ENCODE measurements at regions not wholly inside any gene's neighbourhood (a gene's known extent, or its start where the extent isn't known, plus 50 kb on each side); places are given as distances from the start of the nearest gene placed in this dataset.
A peak's percentile ranks its signal among the peaks of the same experiment; 100 is the strongest.

DNA sequence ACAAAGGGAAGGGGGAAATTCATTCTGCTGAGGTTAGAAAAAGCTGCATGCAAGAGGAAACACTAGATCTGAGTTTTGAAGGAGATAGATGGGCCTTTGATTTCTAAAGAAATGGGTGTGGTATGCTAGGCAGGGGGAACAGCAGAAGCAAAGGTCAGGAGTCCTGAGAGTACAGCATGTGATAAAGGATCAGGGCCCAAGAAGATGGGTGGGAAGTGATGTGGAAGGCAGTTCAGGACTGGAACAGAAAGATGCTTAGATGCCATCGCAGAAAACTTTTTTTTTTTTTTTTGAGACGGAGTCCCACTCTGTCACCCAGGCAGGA, 126.2 kb downstream of the ALDH8A1 start:
- Histone ChIP-seq H3K9me3 (no peaks in the 10 kb centered on the region), H3K4me1 (peaks cover 0 to 19% (median 7%) of the 10 kb centered on the region in 4 donors), H3K27ac (no peak overlapping the region), H3K36me3 (no peaks in the 10 kb centered on the region), H3K27me3 (no peaks in the 10 kb centered on the region), H3K4me3 (no peak overlapping the region)
- intact Hi-C loops (cut with DNase I) = loop anchor here (5.0 kb wide), 1 partner anchor 646 kb away; no protein-coding TSS in a partner anchor
- TF ChIP-seq, protein P1, sequence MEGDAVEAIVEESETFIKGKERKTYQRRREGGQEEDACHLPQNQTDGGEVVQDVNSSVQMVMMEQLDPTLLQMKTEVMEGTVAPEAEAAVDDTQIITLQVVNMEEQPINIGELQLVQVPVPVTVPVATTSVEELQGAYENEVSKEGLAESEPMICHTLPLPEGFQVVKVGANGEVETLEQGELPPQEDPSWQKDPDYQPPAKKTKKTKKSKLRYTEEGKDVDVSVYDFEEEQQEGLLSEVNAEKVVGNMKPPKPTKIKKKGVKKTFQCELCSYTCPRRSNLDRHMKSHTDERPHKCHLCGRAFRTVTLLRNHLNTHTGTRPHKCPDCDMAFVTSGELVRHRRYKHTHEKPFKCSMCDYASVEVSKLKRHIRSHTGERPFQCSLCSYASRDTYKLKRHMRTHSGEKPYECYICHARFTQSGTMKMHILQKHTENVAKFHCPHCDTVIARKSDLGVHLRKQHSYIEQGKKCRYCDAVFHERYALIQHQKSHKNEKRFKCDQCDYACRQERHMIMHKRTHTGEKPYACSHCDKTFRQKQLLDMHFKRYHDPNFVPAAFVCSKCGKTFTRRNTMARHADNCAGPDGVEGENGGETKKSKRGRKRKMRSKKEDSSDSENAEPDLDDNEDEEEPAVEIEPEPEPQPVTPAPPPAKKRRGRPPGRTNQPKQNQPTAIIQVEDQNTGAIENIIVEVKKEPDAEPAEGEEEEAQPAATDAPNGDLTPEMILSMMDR (IDR thresholded peaks at IDR 0.05) = no peak
- no peak for TF ChIP-seq EP300 (IDR thresholded peaks at IDR 0.05)
- no peak for TF ChIP-seq POLR2A (IDR thresholded peaks at IDR 0.05)
- no peak for TF ChIP-seq POLR2AphosphoS5 (IDR thresholded peaks at IDR 0.05)
- WGBS, 2 donors = 90 to 91% methylated on average over 2 of the region's 2 CpGs
- no peak for DNase-seq

DNA sequence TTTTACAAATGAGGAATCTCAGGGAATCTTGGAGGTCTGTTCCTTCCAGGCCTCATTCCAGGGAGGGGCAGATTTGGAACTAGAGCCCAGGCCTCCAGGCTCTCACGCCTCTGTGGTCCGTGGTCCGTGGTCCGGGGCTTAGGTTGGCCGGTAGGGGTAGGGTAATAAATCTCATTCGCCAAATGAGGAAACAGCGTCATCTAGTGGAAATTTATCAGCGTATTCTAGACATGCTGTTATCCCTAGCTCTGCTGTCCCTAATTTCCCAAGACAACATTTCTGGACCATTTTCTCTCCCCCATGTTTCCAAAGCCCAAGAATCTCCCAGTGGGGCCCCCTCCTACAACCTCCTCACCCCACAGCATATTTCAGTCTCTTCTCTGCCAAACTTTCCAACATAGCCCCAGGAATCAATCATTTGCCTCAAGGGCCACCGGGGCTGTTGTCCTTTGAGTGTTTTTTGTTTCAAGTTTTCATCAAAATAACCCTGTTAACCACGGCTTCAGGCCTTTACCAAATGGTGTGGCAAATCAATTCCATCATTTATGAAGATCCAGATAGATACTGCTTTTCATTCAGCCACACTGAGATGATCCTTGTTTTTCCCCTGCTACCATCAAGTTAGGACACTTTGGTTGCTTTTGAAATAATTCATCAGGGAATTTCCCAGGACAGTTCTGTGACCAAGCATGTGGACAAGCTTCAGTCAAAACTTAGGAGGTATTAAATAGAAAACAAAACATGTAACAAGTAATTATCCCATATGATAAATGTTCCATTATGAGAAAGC, 126.8 kb downstream of the ALDH8A1 start:
- Histone ChIP-seq H3K27me3 (no peaks in the 10 kb centered on the region), H3K4me3 (no peak overlapping the region), H3K36me3 (no peaks in the 10 kb centered on the region), H3K9me3 (no peaks in the 10 kb centered on the region), H3K27ac (no peak overlapping the region), H3K4me1 (peaks cover 0 to 19% (median 7%) of the 10 kb centered on the region in 4 donors)
- intact Hi-C loops (cut with DNase I) = loop anchor here (5.0 kb wide), 1 partner anchor 646 kb away; no protein-coding TSS in a partner anchor
- WGBS, 2 donors = 10 to 14% methylated on average over 10 of the region's 10 CpGs
- no peak for DNase-seq
- TF ChIP-seq, protein P1 (IDR thresholded peaks at IDR 0.05) = peak; percentile 32 to 74 (median 62)
- TF ChIP-seq POLR2AphosphoS5 (IDR thresholded peaks at IDR 0.05) = no peak

- TF ChIP-seq, protein P1 (IDR thresholded peaks at IDR 0.05) = no peak
- TF ChIP-seq EP300 (IDR thresholded peaks at IDR 0.05) (no peak), POLR2A (IDR thresholded peaks at IDR 0.05) (no peak), POLR2AphosphoS5 (IDR thresholded peaks at IDR 0.05) (no peak)
- no peaks in the 10 kb centered on the region for H3K9me3 ChIP-seq
- H3K27ac ChIP-seq = no peak overlapping the region
- 72 to 85% methylated on average over 10 of the region's 10 CpGs for WGBS, 2 donors
- no peak overlapping the region for H3K4me3 ChIP-seq
- no peaks in the 10 kb centered on the region for H3K36me3 ChIP-seq
- DNase-seq = no peak
- intact Hi-C loops (cut with DNase I) = loop anchor here (5.0 kb wide), 1 partner anchor 645 kb away; no protein-coding TSS in a partner anchor
- no peaks in the 10 kb centered on the region for H3K27me3 ChIP-seq
- peaks cover 0 to 15% (median 6%) of the 10 kb centered on the region in 4 donors for H3K4me1 ChIP-seq
These were observed 127.7 kb downstream of the ALDH8A1 start for GRCh38 chr6:134821928-134822864.

DNA sequence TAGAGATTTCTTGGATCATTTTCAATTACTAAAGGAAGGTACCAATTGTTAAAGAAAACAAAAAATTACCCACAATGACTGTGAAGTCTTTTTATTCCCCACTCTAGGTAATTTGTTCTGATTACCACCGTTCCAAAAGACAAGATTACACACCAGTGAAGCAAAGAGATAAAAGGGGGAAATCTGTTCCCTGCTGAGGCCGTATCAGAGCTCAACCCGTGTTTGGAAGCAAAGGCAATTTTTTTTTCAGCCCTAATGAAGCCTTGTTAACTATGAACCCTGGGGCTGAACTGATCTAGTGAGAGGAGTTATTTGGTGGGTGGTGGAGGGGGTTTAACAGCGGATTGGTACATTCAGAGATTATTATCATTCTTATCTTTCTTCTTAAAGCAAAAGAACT, 128.5 kb downstream of the ALDH8A1 start:
- no peak overlapping the region for H3K27ac ChIP-seq
- no peak overlapping the region for H3K4me3 ChIP-seq
- H3K36me3 ChIP-seq = no peaks in the 10 kb centered on the region
- H3K9me3 ChIP-seq = no peaks in the 10 kb centered on the region
- H3K27me3 ChIP-seq = no peaks in the 10 kb centered on the region
- H3K4me1 ChIP-seq = peaks cover 0 to 8% (median 4%) of the 10 kb centered on the region in 4 donors
- TF ChIP-seq EP300 (IDR thresholded peaks at IDR 0.05) (no peak), POLR2AphosphoS5 (IDR thresholded peaks at IDR 0.05) (no peak), POLR2A (IDR thresholded peaks at IDR 0.05) (no peak)
- TF ChIP-seq, protein P1 (IDR thresholded peaks at IDR 0.05) = no peak
- intact Hi-C loops (cut with DNase I) = loop anchor here (5.0 kb wide), 1 partner anchor 644 kb away; no protein-coding TSS in a partner anchor
- WGBS, 2 donors = 77 to 82% methylated on average over 4 of the region's 4 CpGs
- DNase-seq = no peak
